CD4-positive, alpha-beta T cell treated with Interleukin-6 for 4 hours (primary cell): ENCODE measurements at regions not wholly inside any gene's neighbourhood (a gene's known extent, or its start where the extent isn't known, plus 50 kb on each side); places are given as distances from the start of the nearest gene placed in this dataset.
"Not testable (repeated sequence)": the region's sequence is repeated elsewhere in the genome, so short reads cannot be mapped to it uniquely, and the experiment has no call there.

Experiments used
- DNase-seq: peaks from one replicate; pipeline ENCODE4 v3.0.0-alpha.2; 2020; ENCODE audit warnings: mixed read lengths

DNA sequence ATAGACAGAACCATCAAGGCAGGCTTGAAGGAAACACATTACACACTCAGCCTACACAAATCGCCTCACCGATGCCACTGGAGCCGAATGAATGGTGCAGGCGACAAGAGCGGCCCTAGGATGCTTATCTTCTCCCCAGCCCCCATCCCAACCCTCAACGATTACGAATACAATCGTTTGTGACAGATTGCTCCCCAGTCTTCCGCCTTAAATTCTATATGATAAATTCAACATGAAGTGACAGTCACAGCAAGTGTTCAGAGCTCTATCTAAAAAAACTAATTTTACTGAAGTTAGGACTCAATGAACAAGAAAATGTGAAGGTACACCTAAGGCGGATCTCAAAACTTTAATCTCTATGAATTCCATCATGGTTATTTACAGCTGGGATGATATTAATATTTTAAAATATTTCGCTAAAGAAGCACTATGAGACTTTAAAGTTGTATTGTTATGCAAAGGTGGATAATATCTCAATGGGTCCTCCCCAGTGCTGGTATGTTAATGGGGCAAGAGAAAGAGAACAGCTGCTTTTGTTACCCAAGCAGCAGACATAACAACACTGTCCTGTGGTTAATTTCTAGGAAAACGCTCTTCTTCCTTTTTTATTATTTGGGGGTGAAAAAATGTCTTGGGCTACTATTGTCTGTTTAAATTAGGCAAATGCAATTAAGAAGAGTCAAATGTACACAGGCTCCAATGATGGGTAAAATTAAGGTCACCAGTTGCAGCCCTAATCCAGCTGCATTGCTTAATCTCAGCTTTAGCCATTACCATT is 147.6 kb upstream of the NR2F2 start:
- no peak for DNase-seq

DNA sequence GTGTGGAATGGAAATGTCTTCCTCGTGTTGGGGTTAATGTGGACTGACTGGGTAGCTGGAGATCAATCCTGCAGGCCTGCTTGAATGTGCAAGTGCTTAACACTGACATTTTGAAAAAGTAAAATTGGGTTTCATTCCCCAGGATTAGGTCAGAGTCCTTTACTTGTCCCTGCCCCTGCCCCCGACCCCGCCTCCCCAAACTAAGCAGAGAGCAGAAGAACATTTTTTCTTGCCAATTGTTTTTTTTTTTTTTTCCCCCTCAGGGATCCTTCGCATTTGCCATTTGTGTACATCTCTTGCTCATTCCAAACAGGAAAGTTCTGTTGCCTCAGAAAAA is 147.0 kb upstream of the NR2F2 start:
- DNase-seq, result no peak

DNA sequence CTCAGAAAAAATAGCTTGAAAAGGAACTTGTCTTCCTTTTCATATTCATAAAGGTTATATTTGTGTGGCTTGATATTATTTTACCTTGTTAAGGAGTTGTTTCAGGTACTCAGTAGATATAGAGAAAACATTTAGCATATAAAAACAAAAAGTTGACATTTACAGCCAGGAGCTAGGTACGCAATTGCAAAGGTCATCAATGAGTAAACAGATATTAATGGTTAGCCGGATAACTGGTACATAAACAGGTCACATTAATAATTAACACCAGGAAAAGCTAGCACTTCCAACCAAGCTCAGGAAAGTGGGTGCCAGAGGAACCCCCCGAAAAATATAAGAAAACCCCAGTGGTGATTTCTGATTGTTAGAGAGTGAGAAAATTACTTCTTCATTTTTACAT is 146.6 kb upstream of the NR2F2 start:
- DNase-seq, result no peak

DNA sequence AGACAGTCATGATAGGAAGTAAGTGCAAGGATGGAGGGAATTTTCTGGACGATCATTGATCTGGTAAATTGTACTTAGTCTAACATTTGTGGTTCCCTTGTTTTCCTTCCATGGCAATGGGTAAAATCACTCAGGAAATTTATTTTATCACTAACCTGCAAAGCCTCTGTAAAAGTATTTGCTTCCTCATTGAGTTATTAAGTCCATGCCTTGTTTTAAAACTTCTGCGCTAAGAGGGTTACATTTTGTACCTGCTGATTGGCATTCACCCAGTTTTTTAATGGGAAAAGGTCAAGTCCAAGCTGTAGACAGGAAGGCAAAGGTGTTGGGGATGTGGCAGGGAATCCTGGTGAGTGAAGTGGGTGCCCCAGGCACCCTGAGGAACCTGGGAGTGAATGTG is 146.2 kb upstream of the NR2F2 start:
- DNase-seq, result no peak

DNA sequence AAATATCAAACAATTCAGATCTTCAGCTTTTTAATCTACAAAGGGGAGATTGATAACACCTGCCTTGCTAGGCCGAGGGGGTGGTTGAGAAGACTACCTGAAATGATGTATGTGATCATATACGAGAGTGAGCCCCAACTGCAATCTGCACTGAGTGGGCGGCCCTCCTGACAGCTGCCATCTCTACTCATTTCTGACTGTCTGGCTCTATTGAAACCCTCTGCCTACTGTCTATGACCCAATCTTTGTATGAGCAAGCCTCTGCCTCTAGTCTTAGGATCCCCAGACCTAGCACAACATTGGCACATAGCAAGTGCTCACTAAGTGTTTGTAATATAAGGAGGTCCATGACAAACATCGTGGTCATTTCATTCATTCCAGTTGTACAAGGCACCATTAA is 144.4 kb upstream of the NR2F2 start:
- no peak for DNase-seq

DNA sequence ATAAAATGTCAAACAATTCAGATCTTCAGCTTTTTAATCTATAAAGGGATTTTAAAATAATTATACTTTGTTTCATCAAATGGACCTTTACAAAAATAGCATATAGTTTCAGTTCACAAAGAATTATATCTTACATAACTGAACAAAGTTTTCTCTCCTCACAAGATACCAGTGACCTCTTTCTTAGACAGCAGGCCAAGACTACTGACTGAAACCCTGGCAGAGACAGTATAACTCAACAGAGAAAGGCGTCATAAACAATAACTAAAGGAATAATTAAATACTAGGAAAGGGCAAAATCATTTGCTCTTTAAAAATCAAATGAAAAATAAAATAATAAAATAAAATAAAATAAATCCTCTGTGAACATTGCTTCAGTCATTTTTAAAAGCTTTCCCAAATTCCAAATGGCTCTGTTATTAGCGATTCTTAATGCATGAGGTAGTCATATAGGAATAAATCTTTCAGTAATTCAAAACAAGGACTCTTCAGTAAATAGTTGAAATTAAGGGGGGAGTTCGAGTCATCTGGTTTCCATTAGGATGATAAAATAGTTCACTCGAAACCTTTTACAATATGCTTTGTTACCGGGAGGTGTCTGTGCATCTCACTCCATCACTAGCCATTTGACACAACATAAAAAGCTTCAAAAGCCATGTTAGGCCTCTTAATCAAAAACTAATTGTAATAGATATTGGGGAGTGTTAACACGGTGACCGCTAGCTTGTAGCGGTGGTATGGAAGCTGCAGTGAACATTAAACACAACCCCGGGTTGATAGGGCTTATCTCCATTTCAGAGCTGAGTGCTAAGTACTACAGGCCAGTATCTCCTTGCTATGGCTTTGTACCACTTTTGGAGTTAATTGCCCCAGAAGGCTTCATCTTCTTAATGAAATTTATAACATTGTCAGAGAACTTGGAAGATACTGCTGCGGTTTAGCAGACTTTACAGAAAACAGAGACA is 142.9 kb upstream of the NR2F2 start:
- no peak for DNase-seq

DNA sequence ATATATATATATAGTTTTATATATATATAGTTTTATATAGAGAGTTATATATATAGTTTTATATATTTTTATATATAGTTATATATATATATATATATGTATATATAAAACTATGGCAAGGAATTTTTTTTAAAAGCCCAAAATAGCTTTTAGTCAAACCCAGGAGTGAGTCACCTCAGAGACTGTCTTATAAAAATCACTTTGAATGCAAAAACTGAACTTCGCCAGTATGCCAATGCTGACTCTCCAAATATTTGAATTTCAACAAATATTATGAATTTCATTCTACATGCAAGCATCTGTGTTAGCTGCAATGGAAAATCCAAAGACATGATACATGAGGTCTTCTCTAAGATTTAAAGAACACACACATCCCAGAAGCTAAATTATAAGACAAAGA is 132.8 kb upstream of the NR2F2 start:
- no peak for DNase-seq

DNA sequence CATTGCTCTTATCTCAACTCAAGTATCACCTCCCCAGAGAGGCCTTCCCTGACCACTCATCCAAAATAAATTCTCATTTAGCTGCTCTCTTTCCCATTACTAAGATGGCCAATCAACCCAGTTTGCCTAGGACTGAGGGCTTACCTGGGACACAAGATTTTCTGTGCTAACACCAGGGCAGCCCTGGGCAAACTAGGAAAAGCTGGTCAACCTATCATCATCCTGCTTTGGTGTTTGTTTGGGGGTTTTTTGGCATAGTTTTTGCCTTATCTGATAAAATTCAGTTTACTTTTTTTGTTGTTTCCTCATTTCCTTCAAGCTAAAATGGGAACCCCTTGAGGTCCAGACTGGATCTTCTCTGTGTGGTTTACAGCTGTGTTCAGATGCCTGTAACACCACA is 131.4 kb upstream of the NR2F2 start:
- no peak for DNase-seq

DNA sequence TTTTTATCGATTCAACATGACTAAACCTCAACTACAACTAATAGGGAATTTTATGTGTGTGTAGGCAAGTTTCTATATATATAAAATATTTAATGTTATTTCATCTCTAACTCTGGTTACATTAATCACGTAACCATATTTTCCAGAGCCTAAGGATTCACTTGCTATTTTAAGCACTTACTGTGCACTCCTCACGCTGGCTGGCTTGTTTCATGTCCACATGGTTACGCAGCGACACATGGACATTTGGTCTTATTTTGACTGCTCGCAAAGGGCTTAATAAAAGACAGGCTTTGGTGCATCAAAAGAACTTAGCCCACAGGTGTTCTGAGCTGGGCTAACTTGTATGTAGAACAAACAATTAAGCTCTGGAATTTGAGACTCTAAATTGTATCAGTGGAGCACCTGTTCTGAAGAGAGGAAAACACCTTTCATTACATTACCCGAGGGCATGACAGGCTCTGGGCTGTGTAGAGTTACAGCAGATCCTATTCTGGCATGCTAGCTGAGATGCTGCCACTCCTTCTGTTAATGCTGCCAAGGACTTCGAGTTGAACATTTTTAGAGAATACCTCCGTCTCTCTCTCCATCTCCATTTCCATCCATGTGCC is 130.0 kb upstream of the NR2F2 start:
- DNase-seq, result no peak

DNA sequence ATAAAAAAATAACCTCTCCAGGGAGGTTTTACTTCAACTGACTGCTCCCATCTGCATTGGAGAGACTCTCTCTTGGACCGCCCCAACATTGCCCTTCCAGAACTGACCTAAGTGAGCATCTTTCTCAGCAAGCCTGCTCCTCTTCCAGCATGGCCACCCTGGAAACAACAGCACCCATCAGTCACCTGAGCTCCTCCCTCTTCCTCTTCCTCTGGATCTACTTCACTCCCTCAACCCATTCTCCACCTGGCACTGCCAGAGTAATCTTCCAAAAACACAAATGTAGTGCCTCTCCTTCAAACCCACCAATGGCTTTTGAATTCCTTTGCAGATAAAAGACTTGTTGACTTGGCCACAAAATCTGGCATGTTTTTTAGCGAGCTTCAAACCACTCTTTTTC is 128.8 kb upstream of the NR2F2 start:
- no peak for DNase-seq

DNA sequence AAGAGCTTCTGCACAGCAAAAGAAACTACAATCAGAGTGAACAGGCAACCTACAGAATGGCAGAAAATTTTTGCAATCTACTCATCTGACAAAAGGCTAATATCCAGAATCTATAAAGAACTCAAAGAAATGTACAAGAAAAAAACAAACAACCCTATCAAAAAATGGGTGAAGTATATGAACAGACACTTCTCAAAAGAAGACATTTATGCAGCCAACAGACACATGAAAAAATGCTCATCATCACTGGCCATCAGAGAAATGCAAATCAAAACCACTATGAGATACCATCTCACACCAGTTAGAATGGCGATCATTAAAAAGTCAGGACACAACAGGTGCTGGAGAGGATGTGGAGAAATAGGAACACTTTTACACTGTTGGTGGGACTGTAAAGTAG is 124.9 kb upstream of the NR2F2 start:
- not testable (repeated sequence) for DNase-seq

DNA sequence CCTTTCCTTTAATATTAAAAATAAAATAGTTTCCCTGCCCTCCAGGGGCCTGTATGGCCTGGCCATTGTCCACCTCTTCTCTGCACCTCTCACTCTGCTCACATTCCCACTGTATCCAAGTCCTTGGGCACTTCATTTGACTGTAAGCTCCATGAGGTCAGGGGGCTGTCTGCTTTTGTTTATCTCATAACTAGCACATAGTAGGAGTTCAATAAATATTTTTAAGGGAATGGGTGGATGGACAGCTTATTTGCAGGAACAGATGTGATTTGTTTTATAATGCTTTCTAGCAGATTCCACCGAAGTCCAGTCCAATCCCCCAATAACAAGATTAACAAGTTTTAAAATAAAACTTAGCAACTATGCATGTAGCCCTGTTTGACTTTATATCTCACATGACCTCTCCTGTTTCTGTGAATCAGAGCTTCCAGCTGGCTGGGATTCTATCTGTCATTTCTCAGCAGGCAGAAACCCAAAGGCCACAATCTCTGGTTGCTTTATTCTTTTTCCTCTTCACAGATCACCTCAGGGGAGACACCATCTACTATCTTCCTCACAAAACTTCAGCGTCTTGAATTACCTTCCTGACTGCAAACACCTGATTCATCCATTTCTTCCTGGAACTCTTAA is 123.0 kb upstream of the NR2F2 start:
- no peak for DNase-seq

DNA sequence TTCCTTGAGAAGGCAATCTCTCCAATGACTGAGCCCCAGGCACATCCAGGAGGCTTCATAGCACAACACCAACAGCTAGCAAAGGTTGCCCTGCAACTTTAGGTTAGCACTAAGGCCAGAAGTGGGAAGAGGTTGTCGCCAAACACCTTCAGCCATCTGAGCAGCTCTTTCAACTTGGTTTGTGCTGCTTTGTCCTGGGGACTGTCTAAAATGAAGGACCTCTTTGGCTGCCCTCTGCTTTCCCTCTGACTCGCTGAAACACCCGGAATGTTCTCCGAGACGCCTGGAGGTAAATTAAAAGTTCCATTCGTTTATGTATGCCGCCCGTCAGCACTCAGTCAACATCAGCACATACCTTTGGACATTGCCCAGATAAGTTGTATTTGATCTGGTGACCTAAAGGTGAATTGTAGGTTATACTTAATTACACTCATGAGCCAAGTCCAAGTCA is 121.2 kb upstream of the NR2F2 start:
- no peak for DNase-seq

DNA sequence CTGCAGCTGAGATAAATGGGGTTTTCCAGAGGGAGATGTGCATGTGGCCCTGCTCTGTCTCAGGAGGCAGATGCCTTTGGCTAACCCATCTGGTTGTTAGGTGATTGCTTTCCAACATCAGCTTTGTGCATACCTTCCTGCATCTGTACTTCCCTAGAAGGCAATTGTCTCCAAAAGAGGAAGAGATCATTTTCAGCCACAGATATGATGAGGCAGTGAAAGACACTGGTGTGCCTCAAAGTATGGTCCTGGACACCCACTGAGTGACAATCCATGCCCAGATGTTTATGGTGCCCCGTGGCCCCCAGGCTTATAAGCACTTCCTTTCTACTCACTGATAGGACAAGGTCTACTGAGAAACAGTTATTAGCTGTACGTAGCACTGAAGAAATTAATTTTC is 117.5 kb upstream of the NR2F2 start:
- DNase-seq, result no peak

DNA sequence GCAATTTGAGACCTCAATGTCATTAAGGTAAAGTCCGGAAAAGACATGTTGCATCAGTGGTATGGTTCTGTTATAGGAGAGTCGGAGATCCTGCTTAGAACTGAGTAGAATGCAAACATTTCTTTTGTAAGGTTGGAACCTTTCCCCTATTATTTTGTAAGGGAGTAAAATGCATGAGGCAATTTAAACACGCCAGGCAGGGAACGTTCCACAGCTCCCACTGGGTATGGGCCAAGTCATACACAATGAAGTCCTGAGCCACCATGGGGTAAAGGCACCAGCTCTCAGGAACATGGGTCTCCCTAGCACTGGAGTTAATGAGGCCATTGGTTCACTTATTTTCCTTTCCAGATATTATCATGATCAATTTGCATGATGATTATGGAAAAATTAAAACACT is 116.6 kb upstream of the NR2F2 start:
- no peak for DNase-seq

DNA sequence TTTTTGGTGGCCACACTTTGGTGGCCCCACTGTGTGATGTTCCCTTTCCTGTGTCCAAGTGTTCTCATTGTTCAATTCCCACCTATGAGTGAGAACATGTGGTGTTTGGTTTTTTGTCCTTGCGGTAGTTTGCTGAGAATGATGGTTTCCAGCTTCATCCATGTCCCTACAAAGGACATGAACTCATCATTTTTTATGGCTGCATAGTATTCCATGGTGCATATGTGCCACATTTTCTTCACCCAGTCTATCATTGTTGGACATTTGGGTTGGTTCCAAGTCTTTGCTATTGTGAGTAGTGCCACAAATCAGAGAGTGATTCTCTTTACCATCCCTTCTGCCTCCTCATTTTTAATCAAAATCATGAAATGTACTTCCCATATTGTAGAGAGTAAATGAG is 114.0 kb upstream of the NR2F2 start:
- DNase-seq, result not testable (repeated sequence)

DNA sequence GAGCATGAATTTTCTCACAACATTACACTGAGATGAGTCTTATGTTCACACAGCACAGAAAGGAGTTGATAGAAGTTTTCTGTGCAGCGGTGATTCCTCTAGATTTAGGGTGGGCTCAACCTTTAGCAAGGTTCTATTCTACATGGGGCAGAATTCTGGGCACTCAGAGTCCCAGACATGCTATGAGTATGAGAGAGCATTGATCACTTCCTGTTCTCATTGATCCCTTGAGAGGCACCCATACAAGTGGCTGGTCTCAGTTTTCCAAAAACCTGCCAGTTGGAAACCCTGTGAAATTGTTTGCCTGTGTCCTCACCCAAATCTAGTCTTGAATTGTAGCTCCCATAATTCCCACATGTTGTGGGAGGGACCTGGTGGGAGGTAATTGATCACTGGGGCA is 112.5 kb upstream of the NR2F2 start:
- no peak for DNase-seq

DNA sequence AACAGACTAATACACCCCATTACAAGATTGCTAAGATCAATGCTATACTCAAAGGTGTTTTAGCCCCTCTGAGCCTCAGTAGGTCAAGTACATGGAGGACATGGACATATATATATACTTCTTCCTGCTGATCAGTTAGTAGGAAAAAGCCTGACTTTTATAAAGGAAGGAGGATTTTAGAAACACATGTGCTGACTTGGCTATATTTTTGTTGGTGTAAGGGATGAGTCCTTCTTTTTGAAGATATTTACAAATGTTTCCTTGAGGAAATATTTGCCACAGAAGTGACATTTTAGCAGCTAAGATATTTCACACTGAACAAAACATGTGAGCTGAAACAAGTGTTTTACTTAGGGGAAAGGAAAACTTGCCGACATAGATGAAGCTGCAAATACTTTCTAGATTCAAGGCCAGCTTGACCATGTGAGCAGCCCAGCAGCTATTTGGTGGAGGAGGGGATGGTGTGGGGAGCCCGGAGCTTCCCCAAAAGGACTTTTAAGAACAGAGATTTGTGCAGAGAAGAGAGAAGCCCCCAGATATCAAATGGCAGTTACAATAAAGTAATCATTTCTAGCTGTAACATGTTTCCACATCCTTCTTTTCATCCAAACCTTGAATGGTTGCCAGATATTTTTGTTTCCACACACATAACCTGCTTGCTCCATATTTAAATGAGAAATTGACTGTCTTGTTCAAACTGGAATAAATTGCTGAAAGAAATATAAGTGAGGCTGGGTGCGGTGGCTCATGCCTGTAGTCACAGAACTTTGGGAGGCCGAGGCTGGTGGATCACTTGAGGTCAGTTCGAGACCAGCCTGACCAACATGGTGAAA is 111.7 kb upstream of the NR2F2 start:
- no peak for DNase-seq

DNA sequence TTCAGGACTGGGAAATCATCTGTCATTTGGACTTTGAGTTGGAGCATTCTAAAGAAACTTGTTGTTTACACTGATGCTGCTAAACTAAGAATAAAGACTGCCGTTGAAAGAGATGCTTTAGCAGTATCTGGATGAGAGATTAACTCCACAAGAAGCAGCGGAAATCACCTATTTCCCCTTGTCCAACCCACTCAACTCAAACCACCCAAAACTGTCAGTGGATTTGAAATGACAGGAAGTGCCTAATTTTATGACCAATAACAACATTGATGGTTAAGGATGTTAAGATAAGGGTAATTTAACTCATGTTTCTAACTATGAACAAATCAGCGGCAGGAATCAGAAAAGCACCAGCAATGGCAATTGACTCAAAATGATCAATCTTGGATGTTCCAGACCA is 110.8 kb upstream of the NR2F2 start:
- no peak for DNase-seq

DNA sequence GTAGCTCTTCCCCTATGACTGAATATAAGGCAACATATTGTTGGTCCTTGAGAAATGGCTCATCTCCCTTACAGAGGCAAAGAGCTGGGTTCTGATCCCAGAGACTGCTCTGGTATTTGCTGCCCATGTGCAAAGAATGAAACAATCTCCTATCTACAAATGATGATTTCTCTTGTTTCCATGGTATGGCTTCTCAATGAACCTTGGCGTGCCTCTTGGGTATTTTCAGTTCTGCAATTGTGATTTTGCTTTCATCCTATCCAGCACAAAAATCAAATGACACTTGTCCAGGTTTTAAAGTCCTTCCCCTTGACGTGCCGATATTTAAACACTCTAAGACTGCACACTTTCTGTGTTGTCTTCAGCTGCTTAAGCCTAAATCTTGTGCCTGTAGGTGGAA is 109.8 kb upstream of the NR2F2 start:
- no peak for DNase-seq

DNA sequence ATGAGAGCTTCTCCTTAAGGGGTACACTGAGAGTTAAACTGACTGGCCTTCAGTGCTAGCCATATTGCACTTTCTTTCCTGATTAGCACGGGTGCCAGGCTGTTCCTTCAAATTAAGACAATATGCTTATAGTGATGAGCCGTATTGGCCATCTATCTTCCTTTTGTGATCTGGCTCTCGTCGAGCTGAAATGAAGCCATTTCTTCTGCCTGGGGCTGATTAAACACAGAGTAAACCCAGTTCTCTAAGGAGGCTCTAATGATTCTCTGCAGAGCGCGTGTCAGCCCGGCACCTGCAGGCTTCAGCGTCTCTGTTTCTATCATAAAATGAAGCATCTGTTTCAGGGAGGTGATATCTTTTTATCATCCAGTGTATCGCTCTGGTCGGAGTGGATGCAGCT is 107.5 kb upstream of the NR2F2 start:
- no peak for DNase-seq

DNA sequence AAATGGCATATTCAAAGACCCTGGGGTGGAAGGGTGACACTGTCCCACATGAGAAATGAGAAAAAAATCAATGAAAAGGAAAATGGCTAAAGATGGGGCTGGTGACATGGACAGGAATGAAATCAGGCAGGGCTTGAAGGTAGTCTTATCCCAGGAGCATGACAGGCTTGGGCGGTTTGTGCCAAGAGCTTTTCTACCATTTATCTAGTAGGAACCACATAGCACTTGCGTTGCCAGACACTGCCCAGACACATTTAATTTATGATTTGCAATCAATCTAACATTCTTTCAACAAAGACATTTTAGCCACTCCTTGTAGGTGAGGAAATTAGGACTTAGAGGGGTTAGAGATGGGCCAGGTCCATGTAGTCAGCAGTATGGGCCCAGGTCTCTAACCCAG is 106.6 kb upstream of the NR2F2 start:
- DNase-seq, result no peak
